Right forelimb (tissue), 1 donor: ENCODE measurements at regions not wholly inside any gene's neighbourhood (a gene's known extent, or its start where the extent isn't known, plus 50 kb on each side); places are given as distances from the start of the nearest gene placed in this dataset.

Experiments
- DNase-seq: peaks from one replicate; pipeline ENCODE4 v3.0.0-alpha.2; 2018

DNA sequence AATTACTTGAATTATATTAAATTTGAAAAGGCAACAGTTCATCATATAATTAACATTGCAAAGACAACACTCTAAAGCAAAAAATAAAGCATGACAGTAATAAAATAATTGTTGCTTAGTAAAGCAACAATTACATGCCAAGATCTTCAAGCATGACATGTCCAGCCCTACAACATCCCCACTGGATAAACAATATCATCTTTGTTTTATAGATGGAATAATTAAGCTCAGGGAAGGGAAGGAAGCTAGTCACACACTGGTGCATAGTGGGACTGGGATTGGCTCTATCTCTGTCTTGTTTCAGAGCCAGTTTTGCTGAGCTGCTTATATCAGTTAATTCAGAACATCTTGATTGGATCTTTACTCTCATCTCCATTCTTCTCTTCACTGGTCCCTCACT is 49.9 kb upstream of the PARD3B start:
- no peak for DNase-seq
